ENCODE measurements at regions not wholly inside any gene's neighbourhood (a gene's known extent, or its start where the extent isn't known, plus 50 kb on each side); places are given as distances from the start of the nearest gene placed in this dataset.
"Not testable (repeated sequence)": the region's sequence is repeated elsewhere in the genome, so short reads cannot be mapped to it uniquely, and the experiment has no call there.

DNA sequence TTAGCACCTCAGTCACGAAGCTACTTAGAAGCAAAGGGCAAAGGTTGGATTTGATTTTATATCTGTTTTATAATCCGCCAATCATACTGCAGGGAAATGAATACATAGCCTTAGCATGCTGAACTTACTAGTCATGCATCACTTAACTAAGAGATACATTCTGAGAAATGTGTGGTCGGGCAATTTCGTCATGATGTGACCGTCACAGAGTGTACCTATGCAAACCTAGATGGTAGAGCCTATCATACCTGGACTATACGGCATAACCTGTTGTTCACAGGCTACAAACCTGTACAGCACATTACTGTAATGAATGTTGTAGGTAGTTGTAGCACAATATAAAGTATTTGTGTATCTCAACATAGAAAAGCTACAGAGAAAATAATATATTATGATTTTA lies 345.2 kb upstream of the RGS17 start:
- Histone ChIP-seq H3K27ac (no peak overlapping the region), H3K4me3 (no peak overlapping the region), H3K36me3 (no peaks in the 10 kb centered on the region), H3K9me3 (no peaks in the 10 kb centered on the region), H3K4me1 (replicated peaks) (no peaks in the 10 kb centered on the region), H3K27me3 (replicated peaks; ENCODE audit: insufficient read depth) (no peaks in the 10 kb centered on the region)
- TF ChIP-seq POLR2A (IDR thresholded peaks at IDR 0.05), result no peak
- TF ChIP-seq POLR2AphosphoS5 (IDR thresholded peaks at IDR 0.05), result no peak
- TF ChIP-seq, protein P1, sequence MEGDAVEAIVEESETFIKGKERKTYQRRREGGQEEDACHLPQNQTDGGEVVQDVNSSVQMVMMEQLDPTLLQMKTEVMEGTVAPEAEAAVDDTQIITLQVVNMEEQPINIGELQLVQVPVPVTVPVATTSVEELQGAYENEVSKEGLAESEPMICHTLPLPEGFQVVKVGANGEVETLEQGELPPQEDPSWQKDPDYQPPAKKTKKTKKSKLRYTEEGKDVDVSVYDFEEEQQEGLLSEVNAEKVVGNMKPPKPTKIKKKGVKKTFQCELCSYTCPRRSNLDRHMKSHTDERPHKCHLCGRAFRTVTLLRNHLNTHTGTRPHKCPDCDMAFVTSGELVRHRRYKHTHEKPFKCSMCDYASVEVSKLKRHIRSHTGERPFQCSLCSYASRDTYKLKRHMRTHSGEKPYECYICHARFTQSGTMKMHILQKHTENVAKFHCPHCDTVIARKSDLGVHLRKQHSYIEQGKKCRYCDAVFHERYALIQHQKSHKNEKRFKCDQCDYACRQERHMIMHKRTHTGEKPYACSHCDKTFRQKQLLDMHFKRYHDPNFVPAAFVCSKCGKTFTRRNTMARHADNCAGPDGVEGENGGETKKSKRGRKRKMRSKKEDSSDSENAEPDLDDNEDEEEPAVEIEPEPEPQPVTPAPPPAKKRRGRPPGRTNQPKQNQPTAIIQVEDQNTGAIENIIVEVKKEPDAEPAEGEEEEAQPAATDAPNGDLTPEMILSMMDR (IDR thresholded peaks at IDR 0.05), result no peak
- no peak for DNase-seq (ENCODE audit: low spot score)
- intact Hi-C loops (cut with DNase I), result no loop called here
- 81% methylated on average over 6 of the region's 6 CpGs for WGBS

DNA sequence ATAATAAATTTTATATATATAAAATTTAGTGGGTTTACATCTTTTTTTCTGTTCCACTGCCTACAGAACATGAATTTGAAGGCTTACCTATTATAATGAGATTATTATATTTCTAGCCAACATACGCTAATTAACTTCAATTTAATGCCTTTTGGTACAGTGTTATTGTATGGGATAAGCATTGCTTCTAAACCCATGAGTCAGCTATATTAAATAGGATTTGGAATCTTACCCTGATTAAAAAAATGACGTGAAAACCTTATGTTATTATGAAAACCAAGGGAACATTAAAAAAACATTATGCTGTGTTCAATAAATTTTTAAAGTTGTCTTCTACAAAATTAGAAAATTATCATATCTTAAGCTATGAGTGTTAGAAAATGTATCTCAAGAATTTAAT lies 334.0 kb upstream of the RGS17 start:
- intact Hi-C loops (cut with DNase I), result no loop called here
- H3K4me3 ChIP-seq, result no peak overlapping the region
- no peaks in the 10 kb centered on the region for H3K9me3 ChIP-seq
- H3K36me3 ChIP-seq, result no peaks in the 10 kb centered on the region
- no peaks in the 10 kb centered on the region for H3K4me1 ChIP-seq (replicated peaks)
- DNase-seq (ENCODE audit: low spot score), result no peak
- no peaks in the 10 kb centered on the region for H3K27me3 ChIP-seq (replicated peaks; ENCODE audit: insufficient read depth)
- 91% methylated on average over 2 of the region's 2 CpGs for WGBS
- no peak overlapping the region for H3K27ac ChIP-seq
- TF ChIP-seq POLR2AphosphoS5 (IDR thresholded peaks at IDR 0.05) (no peak), POLR2A (IDR thresholded peaks at IDR 0.05) (no peak)
- TF ChIP-seq, protein P1 (IDR thresholded peaks at IDR 0.05), result no peak

DNA sequence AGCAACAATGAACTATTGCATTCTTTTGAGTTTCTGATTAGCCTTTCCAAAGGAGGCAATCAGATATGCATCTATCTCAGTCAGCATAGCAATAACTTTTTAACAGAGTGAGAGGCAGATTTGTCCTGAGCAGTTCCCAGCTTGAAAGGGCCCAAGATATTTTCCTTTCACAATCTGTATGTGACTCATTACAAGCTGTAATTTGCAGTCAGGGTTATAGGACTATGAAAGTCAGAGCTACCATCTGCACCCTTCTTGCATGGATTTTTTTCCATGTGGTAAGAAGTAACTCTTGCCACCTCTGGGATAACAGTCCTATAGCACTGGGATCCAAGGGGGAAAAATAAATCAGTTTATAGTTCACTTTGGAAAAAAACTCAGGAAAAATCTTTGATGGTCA lies 318.2 kb upstream of the RGS17 start:
- no peak for TF ChIP-seq POLR2A (IDR thresholded peaks at IDR 0.05)
- TF ChIP-seq, protein P1 (IDR thresholded peaks at IDR 0.05), result no peak
- TF ChIP-seq POLR2AphosphoS5 (IDR thresholded peaks at IDR 0.05), result no peak
- intact Hi-C loops (cut with DNase I), result no loop called here
- H3K36me3 ChIP-seq, result no peaks in the 10 kb centered on the region
- no peak overlapping the region for H3K4me3 ChIP-seq
- no peaks in the 10 kb centered on the region for H3K4me1 ChIP-seq (replicated peaks)
- no peak overlapping the region for H3K27ac ChIP-seq
- no peaks in the 10 kb centered on the region for H3K27me3 ChIP-seq (replicated peaks; ENCODE audit: insufficient read depth)
- no peaks in the 10 kb centered on the region for H3K9me3 ChIP-seq
- DNase-seq (ENCODE audit: low spot score), result no peak

DNA sequence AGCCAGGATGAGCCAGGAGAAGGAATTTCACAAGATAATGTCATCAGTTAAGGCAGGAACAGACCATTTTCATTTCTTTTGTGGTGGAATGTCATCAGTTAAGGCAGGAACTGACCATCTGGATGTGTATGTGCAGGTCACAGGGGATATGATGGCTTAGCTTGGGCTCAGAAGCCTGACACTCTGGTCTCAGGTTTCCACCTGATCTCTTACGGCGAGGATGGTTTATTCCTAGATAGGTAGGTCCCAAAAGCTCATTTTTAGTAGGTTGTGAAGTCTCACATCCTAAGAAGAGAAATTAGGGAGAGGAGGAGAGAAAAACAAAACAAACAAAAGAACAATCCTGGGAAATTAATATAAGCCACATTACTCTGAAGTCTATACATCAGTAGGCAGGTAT lies 311.7 kb upstream of the RGS17 start:
- H3K27me3 ChIP-seq (replicated peaks; ENCODE audit: insufficient read depth); H3K27ac ChIP-seq; H3K4me1 ChIP-seq (replicated peaks); DNase-seq (ENCODE audit: low spot score); H3K4me3 ChIP-seq; intact Hi-C loops (cut with DNase I); H3K9me3 ChIP-seq; H3K36me3 ChIP-seq: not testable (repeated sequence)
- WGBS, result 88% methylated on average over 2 of the region's 2 CpGs

DNA sequence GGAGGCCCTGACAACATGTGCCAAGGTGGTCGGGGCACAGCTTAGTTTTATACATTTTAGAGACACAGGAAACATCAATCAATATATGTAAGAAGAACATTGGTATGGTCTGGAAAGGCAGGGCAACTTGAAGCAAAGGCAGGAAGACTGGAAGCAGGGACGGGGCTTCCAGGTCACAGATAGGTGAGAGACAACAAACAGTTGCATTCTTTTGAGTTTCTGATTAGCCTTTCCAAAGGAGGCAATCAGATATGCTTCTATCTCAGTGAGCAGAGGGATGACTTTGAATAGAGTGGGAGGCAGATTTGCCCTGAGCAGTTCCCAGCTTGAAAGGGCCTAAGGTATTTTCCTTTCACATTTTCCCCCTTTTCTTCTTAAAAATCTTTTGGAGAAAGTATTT lies 311.0 kb upstream of the RGS17 start:
- 37% methylated on average over 2 of the region's 2 CpGs for WGBS
- Histone ChIP-seq H3K4me3 (no peak overlapping the region), H3K27ac (no peak overlapping the region), H3K4me1 (replicated peaks) (no peaks in the 10 kb centered on the region), H3K9me3 (no peaks in the 10 kb centered on the region), H3K27me3 (replicated peaks; ENCODE audit: insufficient read depth) (no peaks in the 10 kb centered on the region), H3K36me3 (no peaks in the 10 kb centered on the region)
- DNase-seq (ENCODE audit: low spot score), result no peak
- intact Hi-C loops (cut with DNase I), result no loop called here
- TF ChIP-seq, protein P1 (IDR thresholded peaks at IDR 0.05), result no peak

DNA sequence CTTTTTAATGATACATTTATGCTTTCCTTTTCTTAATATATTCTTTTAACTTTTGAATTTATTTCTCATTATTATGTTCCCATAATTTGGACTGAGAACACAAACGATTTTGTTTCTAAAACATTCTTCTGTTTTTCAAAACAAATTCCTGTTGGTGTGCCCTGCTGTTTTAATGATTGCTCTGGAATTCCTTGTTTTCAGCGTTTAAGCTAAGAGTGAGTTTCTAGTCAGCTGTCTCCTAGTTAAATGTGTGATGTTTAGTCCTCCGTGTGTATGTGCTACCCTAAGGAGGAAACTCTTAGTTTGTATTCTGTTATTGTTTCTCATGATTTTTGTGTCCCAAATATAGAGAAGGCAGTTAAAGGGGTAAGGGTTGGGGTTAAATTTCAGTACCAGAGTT lies 306.1 kb upstream of the RGS17 start:
- 21% methylated on average over 3 of the region's 3 CpGs for WGBS
- intact Hi-C loops (cut with DNase I), result no loop called here
- TF ChIP-seq, protein P1 (IDR thresholded peaks at IDR 0.05), result no peak
- TF ChIP-seq POLR2A (IDR thresholded peaks at IDR 0.05) (no peak), POLR2AphosphoS5 (IDR thresholded peaks at IDR 0.05) (no peak)

More for the DNA sequence above, 306.1 kb upstream of the RGS17 start:
- Histone ChIP-seq H3K4me1 (replicated peaks) (no peaks in the 10 kb centered on the region), H3K27ac (no peak overlapping the region), H3K4me3 (no peak overlapping the region), H3K9me3 (no peaks in the 10 kb centered on the region), H3K36me3 (no peaks in the 10 kb centered on the region), H3K27me3 (replicated peaks; ENCODE audit: insufficient read depth) (no peaks in the 10 kb centered on the region)
- no peak for DNase-seq (ENCODE audit: low spot score)

All from prostate gland (tissue), 2 donors.